GM23338 (cell line): ENCODE measurements at regions not wholly inside any gene's neighbourhood (a gene's known extent, or its start where the extent isn't known, plus 50 kb on each side); places are given as distances from the start of the nearest gene placed in this dataset.

Experiments
- ATAC-seq: fragments of 200-7000 bp; cut with Tn5 transposase; 3 replicates; pipeline ENCODE4 v1.9.1; 2020
- DNase-seq: peaks from one replicate; pipeline ENCODE4 v3.0.0-alpha.2; 2015; ENCODE audit warnings: low spot score
- H2AFZ ChIP-seq: fragments of 200-600 bp; sonication (generic); 2 replicates; pipeline ENCODE4 v1.8.0; 2016; ENCODE audit warnings: antibody characterized with exemption, mild to moderate bottlenecking, moderate library complexity
- H3F3A ChIP-seq: fragments of 200-600 bp; sonication (generic); replicated peaks from 2 replicates; pipeline ENCODE4 v1.8.0; 2017; ENCODE audit warnings: antibody characterized with exemption, mixed run types, low read depth
- H3K27ac ChIP-seq: fragments of 200-600 bp; sonication (generic); 2 replicates; pipeline ENCODE4 v1.6.1; 2016; ENCODE audit warnings: low read depth
- H3K27me3 ChIP-seq: fragments of 200-600 bp; sonication (generic); 2 replicates; pipeline ENCODE4 v1.8.0; 2016; ENCODE audit warnings: mild to moderate bottlenecking, mixed run types, moderate library complexity; ENCODE audit not compliant: insufficient read depth
- H3K36me3 ChIP-seq: fragments of 200-600 bp; sonication (generic); 2 replicates; pipeline ENCODE4 v1.8.0; 2016; ENCODE audit warnings: mild to moderate bottlenecking; ENCODE audit not compliant: insufficient read depth
- H3K4me1 ChIP-seq: fragments of 200-600 bp; sonication (generic); 2 replicates; pipeline ENCODE4 v1.8.0; 2016; ENCODE audit warnings: mild to moderate bottlenecking, moderate library complexity; ENCODE audit not compliant: insufficient read depth
- H3K4me2 ChIP-seq: fragments of 200-600 bp; sonication (generic); 2 replicates; pipeline ENCODE4 v1.7.1; 2017; ENCODE audit warnings: mixed run types
- H3K4me3 ChIP-seq: fragments of 200-600 bp; sonication (generic); 2 replicates; pipeline ENCODE4 v1.6.1; 2016; ENCODE audit warnings: mixed run types
- H3K79me2 ChIP-seq: fragments of 200-600 bp; sonication (generic); replicated peaks from 2 replicates; pipeline ENCODE4 v1.8.0; 2017; ENCODE audit warnings: mild to moderate bottlenecking; ENCODE audit not compliant: insufficient read depth
- H3K9me2 ChIP-seq: fragments of 200-600 bp; sonication (generic); 2 replicates; pipeline ENCODE4 v1.8.0; 2017; ENCODE audit not compliant: insufficient read depth
- H4K20me1 ChIP-seq: fragments of 200-600 bp; sonication (generic); replicated peaks from 2 replicates; pipeline ENCODE4 v1.8.0; 2017; ENCODE audit warnings: mild to moderate bottlenecking; ENCODE audit not compliant: insufficient read depth
- H3K27ac Mint-ChIP-seq: 2 replicates; pipeline ENCODE4 v1.8.0; 2020; ENCODE audit warnings: inconsistent platforms, mild to moderate bottlenecking, moderate library complexity, mixed read lengths
- H3K27me3 Mint-ChIP-seq: 3 replicates; pipeline ENCODE4 v1.8.0; 2022; ENCODE audit warnings: low read depth, mild to moderate bottlenecking, moderate library complexity, mixed read lengths, inconsistent platforms; ENCODE audit not compliant: insufficient read depth, poor library complexity
- H3K36me3 Mint-ChIP-seq: 3 replicates; pipeline ENCODE4 v1.8.0; 2021; ENCODE audit warnings: low read depth, mild to moderate bottlenecking, inconsistent platforms, moderate library complexity, mixed read lengths
- H3K4me1 Mint-ChIP-seq: 3 replicates; pipeline ENCODE4 v1.8.0; 2020; ENCODE audit warnings: mild to moderate bottlenecking, inconsistent platforms, mixed read lengths
- H3K4me3 Mint-ChIP-seq: 3 replicates; pipeline ENCODE4 v1.8.0; 2021; ENCODE audit warnings: moderate library complexity, mild to moderate bottlenecking, inconsistent platforms, mixed read lengths
- H3K9me3 Mint-ChIP-seq: 3 replicates; pipeline ENCODE4 v1.8.0; 2020; ENCODE audit warnings: moderate library complexity, mild to moderate bottlenecking, inconsistent platforms, mixed read lengths
- NANOG ChIP-seq: IDR thresholded peaks from 2 replicates; pipeline ENCODE4 v1.6.1; 2016; ENCODE audit warnings: antibody characterized with exemption, borderline replicate concordance
- REST ChIP-seq: IDR thresholded peaks from one replicate; pipeline ENCODE4 v1.6.1; 2018; ENCODE audit warnings: antibody characterized with exemption; ENCODE audit not compliant: unreplicated experiment
- STAT1 ChIP-seq: IDR thresholded peaks from one replicate; pipeline ENCODE4 v1.6.1; 2016; ENCODE audit warnings: antibody characterized with exemption; ENCODE audit not compliant: unreplicated experiment
- ZNF462 ChIP-seq: fragments of 250-450 bp; sonication (Bioruptor Pico); IDR thresholded peaks from 2 replicates; pipeline ENCODE4 v1.5.0; 2020; ENCODE audit warnings: mild to moderate bottlenecking, moderate library complexity

GRCh38 chr13:53254500-53254899 lies 225.9 kb downstream of the OLFM4 start (continued):
- peak; percentile 83 for TF ChIP-seq REST

- Mint-ChIP-seq H3K4me1 (peaks cover 16% of the 10 kb centered on the region), H3K27me3 (peaks cover 6% of the 10 kb centered on the region), H3K36me3 (no peaks in the 10 kb centered on the region), H3K4me3 (no peak overlapping the region), H3K9me3 (no peaks in the 10 kb centered on the region), H3K27ac (no peak overlapping the region)
- Histone ChIP-seq H3F3A (no peaks in the 10 kb centered on the region), H3K9me2 (peaks cover 5% of the 10 kb centered on the region; the same call in 1 of the 2 replicates), H3K4me1 (peaks cover 17% of the 10 kb centered on the region; the same call in 1 of the 2 replicates), H4K20me1 (no peaks in the 10 kb centered on the region), H3K27ac (no peak overlapping the region), H3K4me2 (no peak overlapping the region), H2AFZ (no peak overlapping the region), H3K79me2 (no peaks in the 10 kb centered on the region), H3K27me3 (no peaks in the 10 kb centered on the region), H3K36me3 (no peaks in the 10 kb centered on the region), H3K4me3 (no peak overlapping the region)
- DNase-seq = no peak
- no peak for ATAC-seq
- TF ChIP-seq NANOG (no peak), ZNF462 (no peak), STAT1 (no peak)
Measured at GRCh38 chr13:53255795-53256194, 227.2 kb downstream of the OLFM4 start.
